ENCODE measurements at regions not wholly inside any gene's neighbourhood (a gene's known extent, or its start where the extent isn't known, plus 50 kb on each side); places are given as distances from the start of the nearest gene placed in this dataset.
"Not testable (repeated sequence)": the region's sequence is repeated elsewhere in the genome, so short reads cannot be mapped to it uniquely, and the experiment has no call there.

GRCh38 chr2:184993746-184994145 is 395.4 kb downstream of the ZNF804A start:
- no peak overlapping the region for H3K4me3 Mint-ChIP-seq
- no peaks in the 10 kb centered on the region for H3K4me1 Mint-ChIP-seq (ENCODE audit: low read depth in 2 of 2)
- ATAC-seq (no peak), DNase-seq (ENCODE audit: low spot score) (no peak)
- H3K9me3 Mint-ChIP-seq = peaks cover 3% of the 10 kb centered on the region
- no peak overlapping the region for H3K27ac Mint-ChIP-seq
- no peaks in the 10 kb centered on the region for H3K36me3 Mint-ChIP-seq
- H3K27me3 Mint-ChIP-seq = no peaks in the 10 kb centered on the region

DNA sequence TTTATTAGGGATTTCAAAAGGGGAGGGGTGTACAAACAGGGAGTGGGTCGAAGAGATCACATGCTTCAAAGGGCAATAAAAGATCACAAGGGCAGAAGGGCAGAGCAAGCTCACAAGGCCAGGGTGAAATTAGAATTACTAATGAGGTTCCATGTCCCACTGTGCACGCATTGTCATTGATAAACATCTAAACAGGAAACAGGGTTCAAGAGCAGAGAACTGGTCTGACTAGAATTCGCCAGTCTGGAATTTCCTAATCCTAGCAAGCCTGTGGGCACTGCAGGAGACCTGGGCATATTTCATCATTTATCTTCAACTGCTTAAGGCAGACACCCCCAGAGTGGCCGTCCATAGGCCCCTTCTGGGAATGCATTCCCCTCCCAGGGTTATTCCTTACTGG is 408.2 kb downstream of the ZNF804A start:
- no peak overlapping the region for H3K27ac Mint-ChIP-seq
- H3K9me3 Mint-ChIP-seq = peaks cover 20% of the 10 kb centered on the region
- H3K27me3 Mint-ChIP-seq = no peaks in the 10 kb centered on the region
- ATAC-seq (no peak), DNase-seq (ENCODE audit: low spot score) (no peak)
- peaks cover 12% of the 10 kb centered on the region for H3K36me3 Mint-ChIP-seq
- H3K4me1 Mint-ChIP-seq (ENCODE audit: low read depth in 2 of 2) = no peaks in the 10 kb centered on the region
- H3K4me3 Mint-ChIP-seq = no peak overlapping the region

- Mint-ChIP-seq H3K4me3 (no peak overlapping the region), H3K27me3 (no peaks in the 10 kb centered on the region), H3K27ac (no peak overlapping the region), H3K4me1 (ENCODE audit: low read depth in 2 of 2) (no peaks in the 10 kb centered on the region), H3K36me3 (peaks cover 19% of the 10 kb centered on the region), H3K9me3 (peaks cover 25% of the 10 kb centered on the region)
- DNase-seq (ENCODE audit: low spot score) = no peak
- ATAC-seq = no peak
Measured at GRCh38 chr2:185012643-185013042, 414.3 kb downstream of the ZNF804A start.

GRCh38 chr2:185014076-185014475 is 415.7 kb downstream of the ZNF804A start:
- Mint-ChIP-seq H3K4me3 (no peak overlapping the region), H3K27me3 (no peaks in the 10 kb centered on the region), H3K4me1 (ENCODE audit: low read depth in 2 of 2) (no peaks in the 10 kb centered on the region), H3K9me3 (peaks cover 22% of the 10 kb centered on the region), H3K27ac (no peak overlapping the region), H3K36me3 (peaks cover 19% of the 10 kb centered on the region)
- ATAC-seq (no peak), DNase-seq (ENCODE audit: low spot score) (no peak)

GRCh38 chr2:185025891-185026290 is 427.6 kb downstream of the ZNF804A start:
- not testable (repeated sequence) for H3K27ac Mint-ChIP-seq; DNase-seq (ENCODE audit: low spot score); H3K4me3 Mint-ChIP-seq; H3K4me1 Mint-ChIP-seq (ENCODE audit: low read depth in 2 of 2); H3K27me3 Mint-ChIP-seq; H3K36me3 Mint-ChIP-seq; ATAC-seq
- peaks cover 17% of the 10 kb centered on the region for H3K9me3 Mint-ChIP-seq

GRCh38 chr2:185035906-185036305 is 437.6 kb downstream of the ZNF804A start:
- H3K27ac Mint-ChIP-seq = no peak overlapping the region
- no peak overlapping the region for H3K4me3 Mint-ChIP-seq
- peaks cover 6% of the 10 kb centered on the region for H3K36me3 Mint-ChIP-seq
- DNase-seq (ENCODE audit: low spot score) = no peak
- peaks cover 19% of the 10 kb centered on the region for H3K9me3 Mint-ChIP-seq
- ATAC-seq = no peak
- H3K4me1 Mint-ChIP-seq (ENCODE audit: low read depth in 2 of 2) = no peaks in the 10 kb centered on the region
- no peaks in the 10 kb centered on the region for H3K27me3 Mint-ChIP-seq

- DNase-seq (ENCODE audit: low spot score) (no peak), ATAC-seq (no peak)
- Mint-ChIP-seq H3K36me3 (peaks cover 17% of the 10 kb centered on the region), H3K9me3 (peaks cover 29% of the 10 kb centered on the region), H3K4me1 (ENCODE audit: low read depth in 2 of 2) (no peaks in the 10 kb centered on the region), H3K4me3 (no peak overlapping the region), H3K27me3 (no peaks in the 10 kb centered on the region), H3K27ac (no peak overlapping the region)
Measured at GRCh38 chr2:185044323-185044874, 446.1 kb downstream of the ZNF804A start.

GRCh38 chr2:185050804-185051203 is 452.5 kb downstream of the ZNF804A start:
- no peaks in the 10 kb centered on the region for H3K4me1 Mint-ChIP-seq (ENCODE audit: low read depth in 2 of 2)
- H3K4me3 Mint-ChIP-seq = no peak overlapping the region

GRCh38 chr2:185063761-185064160 is 465.4 kb downstream of the ZNF804A start:
- H3K36me3 Mint-ChIP-seq = no peaks in the 10 kb centered on the region
- DNase-seq (ENCODE audit: low spot score) = no peak
- H3K4me1 Mint-ChIP-seq (ENCODE audit: low read depth in 2 of 2) = no peaks in the 10 kb centered on the region
- no peak overlapping the region for H3K27ac Mint-ChIP-seq
- peaks cover 11% of the 10 kb centered on the region for H3K9me3 Mint-ChIP-seq
- ATAC-seq = no peak
- H3K4me3 Mint-ChIP-seq = no peak overlapping the region
- no peaks in the 10 kb centered on the region for H3K27me3 Mint-ChIP-seq

More at GRCh38 chr2:185050804-185051203, 452.5 kb downstream of the ZNF804A start:
- DNase-seq (ENCODE audit: low spot score) (no peak), ATAC-seq (no peak)
- Mint-ChIP-seq H3K27me3 (no peaks in the 10 kb centered on the region), H3K27ac (no peak overlapping the region), H3K9me3 (peaks cover 12% of the 10 kb centered on the region), H3K36me3 (peaks cover 10% of the 10 kb centered on the region)

DNA sequence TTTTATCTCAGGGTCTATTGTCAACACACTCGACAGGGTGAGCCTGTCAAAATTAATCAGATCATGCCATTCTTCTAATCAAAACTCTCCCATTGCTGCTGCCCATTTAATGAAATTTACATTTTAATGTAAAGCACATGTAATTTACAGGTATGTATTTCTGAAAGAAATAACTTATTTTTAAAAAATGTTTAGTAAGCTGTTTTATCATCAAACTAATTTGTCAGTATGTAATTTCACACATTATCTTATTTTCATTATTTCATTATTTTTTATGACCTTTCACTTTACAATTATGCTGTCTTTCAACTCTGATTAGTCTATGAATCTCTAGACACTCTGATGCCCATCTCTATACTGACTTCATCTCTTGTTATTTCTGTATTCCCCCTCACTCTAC is 467.8 kb downstream of the ZNF804A start:
- DNase-seq (ENCODE audit: low spot score) (no peak), ATAC-seq (no peak)
- H3K4me3 Mint-ChIP-seq = no peak overlapping the region
- no peaks in the 10 kb centered on the region for H3K4me1 Mint-ChIP-seq (ENCODE audit: low read depth in 2 of 2)
- H3K9me3 Mint-ChIP-seq = peaks cover 7% of the 10 kb centered on the region
- H3K36me3 Mint-ChIP-seq = no peaks in the 10 kb centered on the region
- no peaks in the 10 kb centered on the region for H3K27me3 Mint-ChIP-seq
- no peak overlapping the region for H3K27ac Mint-ChIP-seq

- H3K36me3 Mint-ChIP-seq = no peaks in the 10 kb centered on the region
- no peaks in the 10 kb centered on the region for H3K4me1 Mint-ChIP-seq (ENCODE audit: low read depth in 2 of 2)
- DNase-seq (ENCODE audit: low spot score) = no peak
- no peak overlapping the region for H3K27ac Mint-ChIP-seq
- H3K9me3 Mint-ChIP-seq = peaks cover 7% of the 10 kb centered on the region
- no peak overlapping the region for H3K4me3 Mint-ChIP-seq
- H3K27me3 Mint-ChIP-seq = no peaks in the 10 kb centered on the region
- no peak for ATAC-seq
Measured at GRCh38 chr2:185069107-185069506, 470.8 kb downstream of the ZNF804A start.

- Mint-ChIP-seq H3K9me3 (peaks cover 3% of the 10 kb centered on the region), H3K4me3 (no peak overlapping the region), H3K36me3 (no peaks in the 10 kb centered on the region), H3K27ac (no peak overlapping the region), H3K27me3 (no peaks in the 10 kb centered on the region), H3K4me1 (ENCODE audit: low read depth in 2 of 2) (no peaks in the 10 kb centered on the region)
- DNase-seq (ENCODE audit: low spot score) (no peak), ATAC-seq (no peak)
Measured at GRCh38 chr2:185074156-185074555, 475.8 kb downstream of the ZNF804A start.

DNA sequence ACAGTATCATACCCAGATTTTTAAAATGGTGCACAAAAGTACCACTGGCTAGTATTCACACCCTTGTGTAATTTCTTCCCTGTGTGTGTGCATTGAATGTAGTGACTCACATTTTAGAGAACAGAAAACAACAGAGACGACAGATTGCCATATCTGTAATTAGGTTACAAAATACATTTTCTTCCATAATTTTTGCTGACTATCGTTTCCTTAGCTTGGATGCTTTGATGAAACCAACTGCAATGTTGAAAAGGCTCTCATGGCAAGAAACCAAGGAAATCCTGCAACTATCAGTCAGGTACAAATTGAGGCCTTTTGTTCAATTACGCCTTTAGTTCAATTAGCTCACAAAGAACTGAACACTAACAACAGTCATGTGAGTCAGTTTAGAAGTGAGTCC is 484.4 kb downstream of the ZNF804A start:
- Mint-ChIP-seq H3K4me3 (no peak overlapping the region), H3K9me3 (peaks cover 16% of the 10 kb centered on the region), H3K27ac (no peak overlapping the region), H3K4me1 (ENCODE audit: low read depth in 2 of 2) (no peaks in the 10 kb centered on the region), H3K27me3 (no peaks in the 10 kb centered on the region), H3K36me3 (peaks cover 6% of the 10 kb centered on the region)
- ATAC-seq (no peak), DNase-seq (ENCODE audit: low spot score) (no peak)

DNA sequence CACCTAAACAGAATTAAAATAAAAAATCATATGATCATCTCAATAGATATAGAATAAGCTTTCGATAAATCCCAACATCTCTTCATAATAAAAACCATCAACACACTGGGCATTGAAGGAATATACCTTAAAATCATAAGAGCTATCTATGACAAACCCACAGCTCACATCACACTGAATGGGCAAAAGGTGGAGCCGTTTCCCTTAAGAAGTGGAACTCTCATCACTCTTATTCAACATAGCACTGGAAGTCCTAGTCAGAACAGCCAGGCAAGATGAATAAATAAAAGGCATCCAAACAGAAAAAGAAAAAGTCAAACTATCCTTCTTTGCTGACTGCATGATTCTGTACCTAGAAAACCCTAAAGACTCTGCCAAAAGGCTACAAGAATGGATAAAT is 510.3 kb downstream of the ZNF804A start:
- ATAC-seq (no peak), DNase-seq (ENCODE audit: low spot score) (no peak)
- Mint-ChIP-seq H3K9me3 (peaks cover 29% of the 10 kb centered on the region), H3K4me3 (no peak overlapping the region), H3K4me1 (ENCODE audit: low read depth in 2 of 2) (no peaks in the 10 kb centered on the region), H3K27me3 (no peaks in the 10 kb centered on the region), H3K27ac (no peak overlapping the region), H3K36me3 (peaks cover 24% of the 10 kb centered on the region)

DNA sequence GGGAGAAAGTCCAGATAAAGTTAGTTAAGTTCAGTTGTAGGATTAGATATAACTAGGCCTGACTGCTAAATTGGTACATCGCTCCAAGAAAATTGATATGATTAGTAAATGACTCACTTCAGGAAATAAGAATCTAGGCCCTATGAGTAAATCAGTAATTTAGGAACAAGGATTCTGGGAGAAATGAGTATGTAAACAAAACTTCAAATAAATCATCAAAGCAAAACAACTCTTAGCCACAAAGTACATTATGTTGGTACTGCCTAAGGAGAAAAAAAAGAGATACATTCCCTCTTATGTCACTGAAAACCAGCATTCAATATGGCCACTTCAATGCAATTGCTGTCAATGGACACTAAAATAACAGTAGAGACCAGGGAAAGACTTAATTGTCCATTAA is 529.1 kb downstream of the ZNF804A start:
- Mint-ChIP-seq H3K36me3 (no peaks in the 10 kb centered on the region), H3K9me3 (peaks cover 15% of the 10 kb centered on the region), H3K27ac (no peak overlapping the region), H3K4me1 (ENCODE audit: low read depth in 2 of 2) (no peaks in the 10 kb centered on the region), H3K27me3 (no peaks in the 10 kb centered on the region), H3K4me3 (no peak overlapping the region)
- no peak for ATAC-seq
- DNase-seq (ENCODE audit: low spot score) = no peak

Data from natural killer cell treated with Interleukin-12 subunit alpha and Interleukin-12 subunit beta and Interleukin-15 and Interleukin-18, amount 100 ng/mL, for 72 hours (primary cell).